MM.1S (cell line): ENCODE measurements at regions not wholly inside any gene's neighbourhood (a gene's known extent, or its start where the extent isn't known, plus 50 kb on each side); places are given as distances from the start of the nearest gene placed in this dataset.

Source experiments
- DNase-seq: peaks from one replicate; pipeline ENCODE4 v3.0.0-alpha.2; 2015
- H2AFZ ChIP-seq: fragments of 300-600 bp; sonication (generic); 2 replicates; pipeline ENCODE4 v1.6.0; 2016; ENCODE audit warnings: antibody characterized with exemption, low read length
- H3F3A ChIP-seq: fragments of 300-600 bp; sonication (generic); 2 replicates; pipeline ENCODE4 v1.6.1; 2016; ENCODE audit warnings: mild to moderate bottlenecking, antibody characterized with exemption, low read length, moderate library complexity, mixed read lengths; ENCODE audit not compliant: insufficient read depth
- H3K27ac ChIP-seq: fragments of 300-600 bp; sonication (generic); 2 replicates; pipeline ENCODE4 v1.5.1; 2016; ENCODE audit warnings: mild to moderate bottlenecking, low read length
- H3K27me3 ChIP-seq: fragments of 300-600 bp; sonication (generic); replicated peaks from 2 replicates; pipeline ENCODE4 v1.6.0; 2016; ENCODE audit warnings: low read length; ENCODE audit not compliant: insufficient read depth
- H3K36me3 ChIP-seq: fragments of 300-600 bp; sonication (generic); replicated peaks from 2 replicates; pipeline ENCODE4 v1.6.1; 2016; ENCODE audit warnings: mild to moderate bottlenecking, low read length, mixed read lengths; ENCODE audit not compliant: insufficient read depth
- H3K4me1 ChIP-seq: fragments of 300-600 bp; sonication (generic); 2 replicates; pipeline ENCODE4 v1.6.1; 2016; ENCODE audit warnings: low read length, mixed read lengths
- H3K4me2 ChIP-seq: fragments of 300-600 bp; sonication (generic); 2 replicates; pipeline ENCODE4 v1.6.0; 2016; ENCODE audit warnings: low read depth, low read length
- H3K4me3 ChIP-seq: fragments of 300-600 bp; sonication (generic); 2 replicates; pipeline ENCODE4 v1.5.1; 2016; ENCODE audit warnings: low read length, mixed read lengths
- H3K79me2 ChIP-seq: fragments of 300-600 bp; sonication (generic); 2 replicates; pipeline ENCODE4 v1.6.1; 2016; ENCODE audit warnings: mixed run types, low read length, mixed read lengths
- H3K9ac ChIP-seq: fragments of 300-600 bp; sonication (generic); 2 replicates; pipeline ENCODE4 v1.6.1; 2016; ENCODE audit warnings: low read length, mixed read lengths
- H3K9me2 ChIP-seq: fragments of 300-600 bp; sonication (generic); replicated peaks from 2 replicates; pipeline ENCODE4 v1.6.1; 2016; ENCODE audit warnings: mild to moderate bottlenecking, low read length, mixed read lengths; ENCODE audit not compliant: insufficient read depth
- H3K9me3 ChIP-seq: fragments of 300-600 bp; sonication (generic); replicated peaks from 2 replicates; pipeline ENCODE4 v1.6.1; 2016; ENCODE audit warnings: mild to moderate bottlenecking, low read length, mixed read lengths; ENCODE audit not compliant: insufficient read depth
- H4K20me1 ChIP-seq: fragments of 300-600 bp; sonication (generic); 2 replicates; pipeline ENCODE4 v1.6.1; 2016; ENCODE audit warnings: mild to moderate bottlenecking, low read length, moderate library complexity, mixed read lengths; ENCODE audit not compliant: insufficient read depth
- CTCF ChIP-seq: fragments of 300-600 bp; sonication (generic); IDR thresholded peaks from 2 replicates; pipeline ENCODE4 v1.5.1; 2016; ENCODE audit warnings: antibody characterized with exemption, low read length, mixed read lengths
- EZH2 ChIP-seq: fragments of 300-600 bp; sonication (generic); optimal IDR thresholded peaks from 2 replicates; pipeline ENCODE3; 2017; ENCODE audit warnings: low read depth, mild to moderate bottlenecking, antibody characterized with exemption, low read length, mixed read lengths
- EZH2phosphoT487 ChIP-seq: fragments of 300-600 bp; sonication (generic); IDR thresholded peaks from 2 replicates; pipeline ENCODE4 v1.6.1; 2018; ENCODE audit warnings: antibody characterized with exemption, low read length

- DNase-seq: no peak
- Histone ChIP-seq H3K4me2 (no peak overlapping the region), H3K4me1 (no peaks in the 10 kb centered on the region), H3F3A (no peaks in the 10 kb centered on the region), H3K4me3 (no peak overlapping the region), H3K79me2 (no peaks in the 10 kb centered on the region), H3K27me3 (no peaks in the 10 kb centered on the region), H2AFZ (no peak overlapping the region), H3K9me3 (no peaks in the 10 kb centered on the region), H3K27ac (no peak overlapping the region), H3K36me3 (no peaks in the 10 kb centered on the region), H3K9ac (no peak overlapping the region), H4K20me1 (no peaks in the 10 kb centered on the region), H3K9me2 (no peaks in the 10 kb centered on the region)
- TF ChIP-seq CTCF (no peak), EZH2phosphoT487 (no peak), EZH2 (no peak)
Observed at GRCh38 chr2:163838890-163839289, 103.1 kb upstream of the FIGN start.

GRCh38 chr2:163836167-163836566, 100.4 kb upstream of the FIGN start:
- Histone ChIP-seq H3K27ac (no peak overlapping the region), H3K9me3 (no peaks in the 10 kb centered on the region), H3K4me2 (no peak overlapping the region), H3F3A (no peaks in the 10 kb centered on the region), H3K9me2 (no peaks in the 10 kb centered on the region), H3K79me2 (no peaks in the 10 kb centered on the region), H3K36me3 (no peaks in the 10 kb centered on the region), H3K4me1 (no peaks in the 10 kb centered on the region), H3K9ac (no peak overlapping the region), H4K20me1 (no peaks in the 10 kb centered on the region), H3K4me3 (no peak overlapping the region), H2AFZ (no peak overlapping the region), H3K27me3 (no peaks in the 10 kb centered on the region)
- TF ChIP-seq EZH2phosphoT487 (no peak), EZH2 (no peak), CTCF (no peak)
- DNase-seq: no peak

GRCh38 chr2:163834841-163835240, 99.0 kb upstream of the FIGN start:
- Histone ChIP-seq H3K9me2 (no peaks in the 10 kb centered on the region), H3K4me2 (no peak overlapping the region), H3K9me3 (no peaks in the 10 kb centered on the region), H4K20me1 (no peaks in the 10 kb centered on the region), H2AFZ (no peak overlapping the region), H3K27me3 (no peaks in the 10 kb centered on the region), H3K27ac (no peak overlapping the region), H3K4me3 (no peak overlapping the region), H3K9ac (no peak overlapping the region), H3K4me1 (no peaks in the 10 kb centered on the region), H3K36me3 (no peaks in the 10 kb centered on the region), H3F3A (no peaks in the 10 kb centered on the region), H3K79me2 (no peaks in the 10 kb centered on the region)
- TF ChIP-seq EZH2phosphoT487 (no peak), EZH2 (no peak), CTCF (no peak)
- no peak for DNase-seq
